HL-60 (cell line): ENCODE measurements at regions not wholly inside any gene's neighbourhood (a gene's known extent, or its start where the extent isn't known, plus 50 kb on each side); places are given as distances from the start of the nearest gene placed in this dataset.
"Not testable (repeated sequence)": the region's sequence is repeated elsewhere in the genome, so short reads cannot be mapped to it uniquely, and the experiment has no call there.

Experiments
- DNase-seq, 2 experiments: peaks; one replicate each; pipeline ENCODE4 v3.0.0-alpha.2; 2010 to 2020; ENCODE audit warnings: low read depth in 1 of 2, low spot score in 1 of 2
- H3K27ac ChIP-seq: fragments of 250-450 bp; sonication (Bioruptor Pico); replicated peaks from 2 replicates; pipeline ENCODE4 v1.5.1; 2020; ENCODE audit warnings: mild to moderate bottlenecking, moderate library complexity
- H3K27me3 ChIP-seq: fragments of 250-450 bp; sonication (Bioruptor Pico); 2 replicates; pipeline ENCODE4 v1.5.1; 2021; ENCODE audit warnings: mild to moderate bottlenecking, moderate library complexity; ENCODE audit not compliant: insufficient read depth, poor library complexity, severe bottlenecking
- H3K4me3 ChIP-seq: replicated peaks from 2 replicates; pipeline ENCODE4 v1.5.1; 2011; ENCODE audit warnings: mild to moderate bottlenecking, control low read depth, low read length; ENCODE audit not compliant: insufficient read depth
- GABPA ChIP-seq: IDR thresholded peaks from 2 replicates; pipeline ENCODE4 v1.6.1; 2012; ENCODE audit warnings: low read depth
- POLR2AphosphoS5 ChIP-seq: IDR thresholded peaks from 2 replicates; pipeline ENCODE4 v1.6.1; 2012; ENCODE audit warnings: low read depth
- SPI1 ChIP-seq: IDR thresholded peaks from 2 replicates; pipeline ENCODE4 v1.6.1; 2012; ENCODE audit warnings: low read depth, mild to moderate bottlenecking, borderline replicate concordance
- TF ChIP-seq, protein P1 (sequence below): IDR thresholded peaks from 2 replicates; pipeline ENCODE4 v1.6.1; 2012; ENCODE audit warnings: low read depth; ENCODE audit not compliant: insufficient replicate concordance
- TF ChIP-seq, protein P2 (sequence below): IDR thresholded peaks from one replicate; pipeline ENCODE4 v1.5.1; 2011; ENCODE audit warnings: low read length, control low read depth, inconsistent platforms; ENCODE audit not compliant: insufficient read depth

DNA sequence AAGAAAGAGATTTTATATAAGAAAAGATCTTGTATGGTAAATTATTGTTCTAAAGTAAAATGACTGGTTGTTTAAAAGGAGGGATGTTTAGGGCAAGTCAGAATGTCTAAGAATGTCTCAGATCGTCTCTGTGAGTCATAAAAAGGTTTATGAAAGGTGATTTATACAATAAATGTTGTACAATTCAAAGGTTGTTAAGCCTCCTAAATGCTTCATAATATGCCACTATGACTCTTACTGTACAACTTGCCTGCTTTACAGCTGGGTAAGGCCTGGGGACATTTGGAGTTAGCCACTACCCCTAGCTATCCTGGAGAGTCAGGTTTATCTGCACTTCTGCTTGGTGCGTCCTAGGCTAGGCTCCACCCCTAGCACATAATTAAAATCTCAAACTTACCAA is 927.4 kb downstream of the FSCB start:
- no peaks in the 10 kb centered on the region for H3K27me3 ChIP-seq
- no peak overlapping the region for H3K27ac ChIP-seq
- DNase-seq, result no peak
- no peak overlapping the region for H3K4me3 ChIP-seq
- TF ChIP-seq SPI1 (no peak), GABPA (no peak), POLR2AphosphoS5 (no peak)
- TF ChIP-seq, protein P1, sequence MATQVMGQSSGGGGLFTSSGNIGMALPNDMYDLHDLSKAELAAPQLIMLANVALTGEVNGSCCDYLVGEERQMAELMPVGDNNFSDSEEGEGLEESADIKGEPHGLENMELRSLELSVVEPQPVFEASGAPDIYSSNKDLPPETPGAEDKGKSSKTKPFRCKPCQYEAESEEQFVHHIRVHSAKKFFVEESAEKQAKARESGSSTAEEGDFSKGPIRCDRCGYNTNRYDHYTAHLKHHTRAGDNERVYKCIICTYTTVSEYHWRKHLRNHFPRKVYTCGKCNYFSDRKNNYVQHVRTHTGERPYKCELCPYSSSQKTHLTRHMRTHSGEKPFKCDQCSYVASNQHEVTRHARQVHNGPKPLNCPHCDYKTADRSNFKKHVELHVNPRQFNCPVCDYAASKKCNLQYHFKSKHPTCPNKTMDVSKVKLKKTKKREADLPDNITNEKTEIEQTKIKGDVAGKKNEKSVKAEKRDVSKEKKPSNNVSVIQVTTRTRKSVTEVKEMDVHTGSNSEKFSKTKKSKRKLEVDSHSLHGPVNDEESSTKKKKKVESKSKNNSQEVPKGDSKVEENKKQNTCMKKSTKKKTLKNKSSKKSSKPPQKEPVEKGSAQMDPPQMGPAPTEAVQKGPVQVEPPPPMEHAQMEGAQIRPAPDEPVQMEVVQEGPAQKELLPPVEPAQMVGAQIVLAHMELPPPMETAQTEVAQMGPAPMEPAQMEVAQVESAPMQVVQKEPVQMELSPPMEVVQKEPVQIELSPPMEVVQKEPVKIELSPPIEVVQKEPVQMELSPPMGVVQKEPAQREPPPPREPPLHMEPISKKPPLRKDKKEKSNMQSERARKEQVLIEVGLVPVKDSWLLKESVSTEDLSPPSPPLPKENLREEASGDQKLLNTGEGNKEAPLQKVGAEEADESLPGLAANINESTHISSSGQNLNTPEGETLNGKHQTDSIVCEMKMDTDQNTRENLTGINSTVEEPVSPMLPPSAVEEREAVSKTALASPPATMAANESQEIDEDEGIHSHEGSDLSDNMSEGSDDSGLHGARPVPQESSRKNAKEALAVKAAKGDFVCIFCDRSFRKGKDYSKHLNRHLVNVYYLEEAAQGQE, result no peak
- TF ChIP-seq, protein P2, sequence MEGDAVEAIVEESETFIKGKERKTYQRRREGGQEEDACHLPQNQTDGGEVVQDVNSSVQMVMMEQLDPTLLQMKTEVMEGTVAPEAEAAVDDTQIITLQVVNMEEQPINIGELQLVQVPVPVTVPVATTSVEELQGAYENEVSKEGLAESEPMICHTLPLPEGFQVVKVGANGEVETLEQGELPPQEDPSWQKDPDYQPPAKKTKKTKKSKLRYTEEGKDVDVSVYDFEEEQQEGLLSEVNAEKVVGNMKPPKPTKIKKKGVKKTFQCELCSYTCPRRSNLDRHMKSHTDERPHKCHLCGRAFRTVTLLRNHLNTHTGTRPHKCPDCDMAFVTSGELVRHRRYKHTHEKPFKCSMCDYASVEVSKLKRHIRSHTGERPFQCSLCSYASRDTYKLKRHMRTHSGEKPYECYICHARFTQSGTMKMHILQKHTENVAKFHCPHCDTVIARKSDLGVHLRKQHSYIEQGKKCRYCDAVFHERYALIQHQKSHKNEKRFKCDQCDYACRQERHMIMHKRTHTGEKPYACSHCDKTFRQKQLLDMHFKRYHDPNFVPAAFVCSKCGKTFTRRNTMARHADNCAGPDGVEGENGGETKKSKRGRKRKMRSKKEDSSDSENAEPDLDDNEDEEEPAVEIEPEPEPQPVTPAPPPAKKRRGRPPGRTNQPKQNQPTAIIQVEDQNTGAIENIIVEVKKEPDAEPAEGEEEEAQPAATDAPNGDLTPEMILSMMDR, result no peak

DNA sequence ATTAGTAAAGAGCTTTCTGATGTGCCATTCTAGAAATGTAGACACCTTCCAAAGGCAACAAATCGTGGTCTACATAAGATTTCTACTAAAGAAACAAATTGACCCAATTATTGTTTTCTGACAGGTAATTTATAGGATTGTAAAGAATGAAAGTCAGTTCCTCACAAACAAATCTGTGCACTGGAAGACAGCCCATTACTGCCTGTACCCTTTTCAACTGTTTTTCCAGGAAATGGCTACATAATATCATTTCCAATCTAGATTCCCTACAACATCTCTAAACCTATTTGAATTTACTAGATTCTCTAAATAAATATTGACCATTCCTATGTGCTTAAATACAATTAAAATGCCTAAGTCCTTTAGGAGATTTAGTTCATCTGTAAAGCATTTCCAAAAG is 939.1 kb downstream of the FSCB start:
- no peak for DNase-seq
- no peak overlapping the region for H3K4me3 ChIP-seq
- TF ChIP-seq, protein P1, result no peak
- TF ChIP-seq GABPA (no peak), POLR2AphosphoS5 (no peak), SPI1 (no peak)
- TF ChIP-seq, protein P2, result no peak
- no peaks in the 10 kb centered on the region for H3K27me3 ChIP-seq
- H3K27ac ChIP-seq, result no peak overlapping the region

DNA sequence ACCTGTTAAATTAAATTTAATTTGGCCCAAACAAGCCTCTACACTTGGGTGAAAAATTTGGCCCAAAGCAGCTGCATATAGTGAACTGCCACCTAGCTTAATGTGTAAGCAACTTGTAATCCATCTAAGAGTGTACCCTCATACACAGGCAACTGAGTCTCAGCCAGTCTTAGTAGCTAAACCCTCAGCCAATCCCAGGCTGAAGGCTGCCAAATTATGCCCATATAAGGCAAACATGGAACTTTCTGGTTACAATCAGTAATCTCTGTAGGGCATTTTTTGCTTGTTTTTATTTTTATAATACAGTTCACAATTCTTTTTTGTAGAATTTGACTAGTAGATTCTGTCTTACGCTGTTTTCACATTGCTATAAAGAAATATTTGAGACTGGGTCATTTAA is 958.7 kb downstream of the FSCB start:
- no peaks in the 10 kb centered on the region for H3K27me3 ChIP-seq
- no peak overlapping the region for H3K27ac ChIP-seq
- no peak for TF ChIP-seq POLR2AphosphoS5

DNA sequence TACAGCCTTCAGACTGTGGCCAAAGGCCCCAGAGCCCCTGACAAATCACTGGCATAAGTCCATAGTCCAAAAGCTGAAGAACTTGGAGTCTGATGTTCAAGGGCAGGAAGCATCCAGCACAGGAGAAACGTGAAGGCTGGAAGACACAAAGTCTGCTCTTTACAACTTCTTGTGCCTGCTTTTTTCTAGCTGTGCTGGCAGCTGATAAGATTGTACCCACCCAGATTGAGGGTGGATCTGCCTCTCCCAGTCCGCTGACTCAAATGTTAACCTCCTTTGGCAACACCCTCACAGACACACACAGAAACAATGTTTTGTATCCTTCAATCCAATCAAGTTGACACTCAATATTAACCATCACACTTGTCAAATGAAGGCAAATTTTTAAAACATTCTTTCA is 959.5 kb downstream of the FSCB start:
- H3K27me3 ChIP-seq, H3K27ac ChIP-seq, H3K4me3 ChIP-seq, DNase-seq: not testable (repeated sequence)

More for the DNA sequence above, 958.7 kb downstream of the FSCB start:
- DNase-seq, result no peak
- no peak overlapping the region for H3K4me3 ChIP-seq

DNA sequence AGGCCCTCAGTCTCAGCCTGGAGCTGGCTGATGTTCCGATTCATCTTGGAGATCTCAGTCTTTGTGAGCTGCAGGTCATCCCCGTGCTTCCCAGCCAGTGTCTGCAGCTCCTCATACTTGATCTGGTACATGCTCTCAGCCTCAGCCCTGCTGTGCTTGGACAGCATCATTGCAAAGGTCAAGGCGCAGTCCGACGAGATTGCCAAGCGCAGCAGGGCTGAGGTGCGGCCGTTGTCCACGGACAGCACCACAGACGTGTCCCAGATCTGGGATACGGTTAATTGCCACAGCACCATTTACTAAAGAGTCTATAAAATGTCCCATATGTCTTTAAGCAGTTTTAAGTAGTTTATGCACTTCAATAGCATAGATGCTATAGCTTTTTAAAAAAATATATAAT is 965.7 kb downstream of the FSCB start:
- DNase-seq, result no peak
- Histone ChIP-seq H3K4me3 (no peak overlapping the region), H3K27ac (no peak overlapping the region), H3K27me3 (no peaks in the 10 kb centered on the region)
- no peak for TF ChIP-seq GABPA
- TF ChIP-seq, protein P1, result no peak
- no peak for TF ChIP-seq SPI1
- no peak for TF ChIP-seq POLR2AphosphoS5
- TF ChIP-seq, protein P2, result no peak
